GM10266 (cell line): ENCODE measurements at regions not wholly inside any gene's neighbourhood (a gene's known extent, or its start where the extent isn't known, plus 50 kb on each side); places are given as distances from the start of the nearest gene placed in this dataset.
"Not testable (repeated sequence)": the region's sequence is repeated elsewhere in the genome, so short reads cannot be mapped to it uniquely, and the experiment has no call there.

Source experiments
- DNase-seq: peaks from one replicate; pipeline ENCODE4 v3.0.0; 2012; ENCODE audit errors: extremely low spot score
- TF ChIP-seq, protein P1 (sequence below): IDR thresholded peaks from 2 replicates; pipeline ENCODE4 v1.5.1; 2012; ENCODE audit warnings: mild to moderate bottlenecking, low read depth; ENCODE audit not compliant: control insufficient read depth, insufficient read depth; ENCODE audit errors: missing control alignments

DNA sequence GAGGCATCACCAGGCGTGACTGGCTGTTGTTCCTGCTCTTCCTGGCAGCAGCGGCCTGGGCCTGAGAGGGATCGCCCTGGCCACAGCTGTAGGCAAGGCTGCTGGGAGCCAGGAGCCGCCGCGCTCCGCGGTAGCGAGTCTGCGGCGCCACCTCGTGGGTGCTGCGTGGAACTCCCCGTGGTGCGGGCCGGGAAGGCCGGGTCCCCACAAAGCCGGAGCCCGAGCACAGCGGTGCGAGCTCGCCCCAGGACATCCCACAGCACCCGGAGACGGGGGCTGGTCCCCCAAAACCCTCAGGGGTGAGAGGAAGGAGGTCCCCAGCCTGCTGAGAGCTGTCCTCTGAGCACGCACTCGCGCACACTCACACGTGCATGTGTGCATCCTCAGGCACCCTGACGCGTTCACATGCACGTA is 320.0 kb upstream of the PLGLB1 start:
- TF ChIP-seq, protein P1, sequence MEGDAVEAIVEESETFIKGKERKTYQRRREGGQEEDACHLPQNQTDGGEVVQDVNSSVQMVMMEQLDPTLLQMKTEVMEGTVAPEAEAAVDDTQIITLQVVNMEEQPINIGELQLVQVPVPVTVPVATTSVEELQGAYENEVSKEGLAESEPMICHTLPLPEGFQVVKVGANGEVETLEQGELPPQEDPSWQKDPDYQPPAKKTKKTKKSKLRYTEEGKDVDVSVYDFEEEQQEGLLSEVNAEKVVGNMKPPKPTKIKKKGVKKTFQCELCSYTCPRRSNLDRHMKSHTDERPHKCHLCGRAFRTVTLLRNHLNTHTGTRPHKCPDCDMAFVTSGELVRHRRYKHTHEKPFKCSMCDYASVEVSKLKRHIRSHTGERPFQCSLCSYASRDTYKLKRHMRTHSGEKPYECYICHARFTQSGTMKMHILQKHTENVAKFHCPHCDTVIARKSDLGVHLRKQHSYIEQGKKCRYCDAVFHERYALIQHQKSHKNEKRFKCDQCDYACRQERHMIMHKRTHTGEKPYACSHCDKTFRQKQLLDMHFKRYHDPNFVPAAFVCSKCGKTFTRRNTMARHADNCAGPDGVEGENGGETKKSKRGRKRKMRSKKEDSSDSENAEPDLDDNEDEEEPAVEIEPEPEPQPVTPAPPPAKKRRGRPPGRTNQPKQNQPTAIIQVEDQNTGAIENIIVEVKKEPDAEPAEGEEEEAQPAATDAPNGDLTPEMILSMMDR = peak; percentile 31
- DNase-seq = not testable (repeated sequence)

DNA sequence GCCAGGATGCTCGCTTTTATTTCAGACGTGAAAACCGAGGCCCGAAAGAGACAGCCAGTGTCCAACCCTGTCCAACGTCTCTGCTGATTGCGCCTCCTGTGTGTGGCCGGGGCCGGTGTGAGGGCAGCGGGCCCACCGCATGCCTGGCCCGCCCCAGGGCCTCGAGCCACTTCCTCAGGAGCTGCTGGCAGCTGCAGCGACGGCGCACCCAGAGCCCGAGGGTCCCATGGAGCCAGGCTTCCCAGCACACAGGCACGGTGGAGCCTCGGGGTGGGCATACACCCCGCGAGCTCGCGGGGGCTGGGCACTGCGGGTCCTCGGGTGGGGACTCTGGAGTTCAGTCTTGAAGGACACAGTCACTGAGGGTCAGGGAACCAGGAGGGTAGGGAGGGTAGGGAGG is 320.5 kb upstream of the PLGLB1 start:
- DNase-seq = not testable (repeated sequence)

DNA sequence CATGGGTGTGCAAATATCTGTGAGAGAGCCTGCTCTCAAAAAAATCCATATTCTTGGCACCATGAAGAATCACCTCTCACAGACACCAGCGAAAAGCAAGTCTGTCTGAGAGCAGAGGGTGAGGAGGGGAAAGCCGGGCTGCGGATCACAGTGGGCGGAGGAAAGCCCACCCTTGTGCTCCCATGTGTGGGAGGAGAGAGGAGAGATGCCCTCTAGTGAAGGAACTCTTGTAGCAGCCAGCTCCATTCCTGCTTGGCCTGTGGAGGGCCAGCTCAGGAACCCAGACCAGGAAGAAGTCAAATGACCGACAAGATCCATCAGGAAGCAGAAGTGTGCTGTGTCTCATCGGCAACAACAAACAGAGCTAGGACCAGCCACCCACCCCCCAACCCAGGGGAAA is 321.7 kb upstream of the PLGLB1 start:
- DNase-seq = not testable (repeated sequence)

DNA sequence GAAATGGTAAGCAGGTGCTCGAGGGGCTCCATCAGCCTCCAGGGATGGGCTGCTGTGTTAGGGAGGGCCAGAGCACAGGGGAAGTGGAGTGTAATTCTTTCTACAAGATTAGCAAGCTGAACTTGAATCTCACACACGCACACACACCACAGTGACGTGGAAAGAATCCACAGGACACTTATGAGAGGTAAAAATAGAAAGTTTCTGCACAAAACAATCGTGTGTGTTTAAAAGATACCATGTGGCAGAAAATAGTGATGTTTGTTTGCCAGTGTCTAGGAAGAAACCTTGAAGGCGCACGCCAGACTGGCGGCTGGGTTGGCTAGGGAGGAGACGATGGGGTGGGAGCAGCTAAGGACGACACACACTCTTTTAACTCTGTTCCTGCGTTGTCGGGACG is 323.6 kb upstream of the PLGLB1 start:
- DNase-seq = not testable (repeated sequence)

DNA sequence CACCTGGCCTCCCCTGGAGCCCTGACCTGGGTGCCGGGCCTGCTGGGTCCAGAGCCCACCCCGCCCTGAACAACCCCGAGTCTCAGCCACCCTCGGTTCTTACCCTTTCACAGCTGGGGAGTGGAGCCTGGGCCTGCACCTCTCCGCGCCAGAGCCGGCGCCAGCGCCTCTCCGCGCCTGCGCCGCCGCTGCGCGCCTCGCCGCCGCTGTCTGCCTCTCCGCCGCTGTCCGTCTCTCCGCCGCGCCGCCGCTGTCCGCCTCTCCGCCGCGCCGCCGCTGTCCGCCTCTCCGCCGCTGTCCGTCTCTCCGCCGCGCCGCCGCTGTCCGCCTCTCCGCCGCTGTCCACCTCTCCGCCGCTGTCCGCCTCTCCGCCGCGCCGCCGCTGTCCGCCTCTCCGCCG is 326.9 kb upstream of the PLGLB1 start:
- DNase-seq = not testable (repeated sequence)

DNA sequence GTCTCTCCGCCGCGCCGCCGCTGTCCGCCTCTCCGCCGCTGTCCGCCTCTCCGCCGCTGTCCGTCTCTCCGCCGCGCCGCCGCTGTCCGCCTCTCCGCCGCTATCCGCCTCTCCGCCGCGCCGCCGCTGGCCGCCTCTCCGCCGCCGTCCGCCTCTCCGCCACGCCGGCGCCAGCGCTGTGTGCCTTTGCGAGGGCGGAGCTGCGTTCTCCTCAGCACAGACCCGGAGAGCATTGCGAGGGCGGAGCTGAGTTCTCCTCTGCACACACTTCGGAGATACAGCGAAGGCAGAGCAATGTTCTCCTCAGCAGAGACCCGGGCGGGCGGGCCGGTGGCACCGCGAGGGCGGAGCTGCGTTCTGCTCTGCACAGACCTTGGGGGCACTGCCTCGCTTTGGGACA is 327.4 kb upstream of the PLGLB1 start:
- DNase-seq = not testable (repeated sequence)

DNA sequence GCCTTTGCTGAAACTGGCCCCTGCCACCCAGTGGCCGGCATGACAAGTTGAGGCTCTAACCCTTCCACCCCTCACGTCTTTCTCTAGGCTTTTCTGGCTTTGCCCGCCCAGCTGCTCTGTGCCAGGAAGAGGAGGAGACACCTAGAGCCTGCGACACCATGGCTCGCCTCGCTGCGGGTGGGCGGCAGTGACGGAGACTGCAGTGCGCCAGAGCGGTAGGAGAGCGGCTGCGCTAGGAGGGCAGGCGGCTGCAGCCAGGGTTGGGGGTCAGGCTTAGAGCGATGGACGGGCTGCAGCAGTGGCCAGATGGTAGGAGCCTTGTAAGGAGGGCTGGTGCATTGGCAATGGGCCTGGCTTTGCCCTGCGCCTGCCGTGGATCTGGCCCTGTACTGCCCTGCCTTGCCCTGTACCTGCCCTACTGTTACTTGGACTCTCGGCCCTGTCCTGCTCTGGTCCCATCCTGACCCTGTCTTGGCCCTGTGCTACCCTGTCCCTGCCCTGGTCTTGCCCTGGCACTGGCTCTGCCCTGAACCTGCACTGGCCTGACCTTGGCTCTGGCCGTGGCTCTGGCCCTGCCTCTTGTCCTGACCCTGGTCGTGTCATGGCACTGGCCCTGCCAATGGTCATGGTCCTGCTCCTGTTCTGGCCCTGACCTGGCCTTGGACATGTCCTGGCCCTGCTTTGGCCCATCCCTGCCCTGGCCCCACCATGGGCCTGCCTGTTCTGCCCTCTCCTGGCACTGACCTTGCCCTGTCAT is 330.7 kb upstream of the PLGLB1 start:
- not testable (repeated sequence) for DNase-seq

DNA sequence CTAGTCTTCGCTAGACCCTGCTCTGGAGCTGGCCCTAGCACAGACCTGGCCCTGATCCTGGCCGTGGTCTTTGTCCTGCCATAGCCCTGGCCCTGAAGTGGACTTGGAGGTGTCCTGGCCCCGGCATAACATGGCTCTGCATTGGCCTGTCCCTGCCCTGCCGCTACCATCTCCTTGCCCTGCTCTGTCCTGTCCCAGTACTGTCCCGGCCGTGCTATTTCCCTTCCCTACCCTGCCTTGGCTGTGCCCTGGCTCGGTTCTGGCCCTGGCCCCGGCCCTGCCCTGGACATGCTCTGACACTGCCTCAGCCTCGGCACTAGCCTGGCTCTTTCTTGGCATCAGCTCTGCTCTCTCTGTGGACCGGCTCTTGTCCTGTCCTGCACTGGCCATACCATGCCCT is 331.8 kb upstream of the PLGLB1 start:
- not testable (repeated sequence) for DNase-seq

DNA sequence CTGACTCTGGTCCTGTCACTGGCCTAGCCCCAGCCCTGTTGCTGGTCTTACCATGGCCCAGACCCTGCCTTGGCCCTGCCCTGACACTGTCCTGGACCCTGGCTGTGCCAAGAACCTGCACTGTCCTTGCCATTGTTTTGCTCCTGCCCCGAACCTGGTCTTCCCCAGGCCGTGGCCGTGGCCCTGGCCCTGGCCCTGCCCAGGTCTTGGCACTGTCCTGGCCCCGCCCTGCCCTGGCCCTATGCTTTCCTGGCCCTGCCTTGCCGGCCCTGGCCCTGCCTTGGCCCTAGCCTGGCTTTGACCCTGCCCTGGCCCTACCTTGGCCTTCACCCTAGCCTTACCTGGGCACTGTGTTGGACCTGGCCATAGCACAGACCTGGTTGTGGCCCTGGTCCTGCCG is 332.5 kb upstream of the PLGLB1 start:
- not testable (repeated sequence) for DNase-seq

DNA sequence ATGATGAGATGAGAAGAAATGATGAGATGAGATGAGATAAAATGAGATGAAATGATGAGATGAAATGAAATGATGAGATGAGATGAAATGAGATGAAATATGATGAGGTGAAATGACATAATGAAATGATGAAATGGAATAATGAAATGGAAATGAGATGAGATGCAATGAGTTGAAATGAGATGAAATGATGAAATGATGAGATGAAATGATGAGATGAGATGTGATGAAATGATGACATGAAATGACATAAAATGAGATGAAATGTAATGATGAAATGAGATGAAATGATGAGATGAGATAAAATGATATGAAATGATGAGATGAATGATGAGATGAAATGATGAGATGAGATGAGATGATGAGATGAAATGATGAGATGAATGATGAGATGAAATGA is 338.6 kb upstream of the PLGLB1 start:
- not testable (repeated sequence) for DNase-seq

DNA sequence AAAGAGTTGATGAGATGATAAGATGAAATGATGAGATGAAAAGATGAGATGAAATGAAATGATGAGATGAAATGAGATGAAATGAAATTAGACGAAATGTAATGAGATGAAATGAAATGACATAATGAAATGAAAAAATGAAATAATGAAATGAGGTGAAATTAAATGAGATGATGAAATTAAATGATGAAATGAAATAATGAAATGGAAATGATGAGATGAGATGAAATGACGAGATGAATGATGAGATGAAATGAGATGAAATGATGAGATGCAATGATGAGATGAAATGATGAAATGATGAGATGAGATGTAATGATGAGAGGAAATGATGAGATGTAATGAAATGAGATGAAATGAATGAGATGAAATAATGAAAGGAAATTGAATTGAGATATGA is 339.3 kb upstream of the PLGLB1 start:
- not testable (repeated sequence) for DNase-seq

DNA sequence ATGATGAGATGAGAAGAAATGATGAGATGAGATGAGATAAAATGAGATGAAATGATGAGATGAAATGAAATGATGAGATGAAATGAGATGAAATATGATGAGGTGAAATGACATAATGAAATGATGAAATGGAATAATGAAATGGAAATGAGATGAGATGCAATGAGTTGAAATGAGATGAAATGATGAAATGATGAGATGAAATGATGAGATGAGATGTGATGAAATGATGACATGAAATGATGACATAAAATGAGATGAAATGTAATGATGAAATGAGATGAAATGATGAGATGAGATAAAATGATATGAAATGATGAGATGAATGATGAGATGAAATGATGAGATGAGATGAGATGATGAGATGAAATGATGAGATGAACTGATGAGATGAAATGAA is 340.2 kb upstream of the PLGLB1 start:
- not testable (repeated sequence) for DNase-seq

DNA sequence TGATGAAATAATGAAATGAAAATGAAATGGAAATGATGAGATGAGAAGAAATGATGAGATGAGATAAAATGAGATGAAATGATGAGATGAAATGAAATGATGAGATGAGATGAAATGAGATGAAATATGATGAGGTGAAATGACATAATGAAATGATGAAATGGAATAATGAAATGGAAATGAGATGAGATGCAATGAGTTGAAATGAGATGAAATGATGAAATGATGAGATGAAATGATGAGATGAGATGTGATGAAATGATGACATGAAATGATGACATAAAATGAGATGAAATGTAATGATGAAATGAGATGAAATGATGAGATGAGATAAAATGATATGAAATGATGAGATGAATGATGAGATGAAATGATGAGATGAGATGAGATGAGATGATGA is 342.7 kb upstream of the PLGLB1 start:
- not testable (repeated sequence) for DNase-seq

DNA sequence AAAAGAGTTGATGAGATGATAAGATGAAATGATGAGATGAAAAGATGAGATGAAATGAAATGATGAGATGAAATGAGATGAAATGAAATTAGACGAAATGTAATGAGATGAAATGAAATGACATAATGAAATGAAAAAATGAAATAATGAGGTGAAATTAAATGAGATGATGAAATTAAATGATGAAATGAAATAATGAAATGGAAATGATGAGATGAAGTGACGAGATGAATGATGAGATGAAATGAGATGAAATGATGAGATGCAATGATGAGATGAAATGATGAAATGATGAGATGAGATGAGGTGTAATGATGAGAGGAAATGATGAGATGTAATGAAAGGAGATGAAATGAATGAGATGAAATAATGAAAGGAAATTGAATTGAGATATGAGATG is 343.4 kb upstream of the PLGLB1 start:
- DNase-seq = not testable (repeated sequence)

DNA sequence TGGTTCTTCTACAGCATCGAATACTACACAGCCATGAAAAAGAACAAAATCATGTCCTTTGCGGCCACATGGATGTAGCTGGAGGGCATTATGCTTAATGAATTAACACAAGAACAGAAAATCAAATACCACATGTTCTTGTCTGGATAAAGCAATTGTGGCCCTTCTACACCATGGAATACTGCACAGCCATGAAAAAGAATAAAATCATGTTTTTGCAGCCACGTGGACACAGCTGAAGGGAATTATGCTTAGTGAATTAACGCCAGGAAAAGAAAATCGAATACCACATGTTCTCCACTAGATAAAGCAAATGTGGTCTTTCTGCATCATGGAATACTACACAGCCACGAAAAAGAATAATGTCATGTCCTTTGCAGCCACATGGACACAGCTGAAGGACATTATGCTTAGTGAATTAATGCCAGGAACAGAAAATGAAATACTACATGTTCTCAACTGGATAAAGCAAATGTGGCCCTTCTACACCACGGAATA is 361.8 kb upstream of the PLGLB2 start:
- DNase-seq = not testable (repeated sequence)

DNA sequence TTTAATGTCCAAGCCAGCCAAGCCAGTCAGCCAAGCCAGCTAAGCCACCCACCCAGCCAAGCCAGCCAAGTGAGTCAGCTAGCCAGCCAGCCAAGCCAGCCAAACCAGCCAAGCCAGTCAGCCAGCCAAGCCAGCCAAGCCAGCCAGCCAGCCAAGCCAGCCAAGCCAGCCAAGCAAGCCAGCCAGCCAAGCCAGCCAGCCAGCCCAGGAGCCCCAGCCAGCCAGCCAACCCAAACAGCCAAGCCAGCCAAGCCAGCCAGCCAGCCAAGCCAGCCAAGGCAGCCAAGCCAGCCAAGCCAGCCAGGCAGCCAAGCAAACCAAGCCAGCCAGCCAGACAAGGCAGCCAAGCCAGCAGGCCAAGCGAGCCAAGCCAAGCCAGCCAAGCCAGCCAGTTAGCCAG is 352.1 kb upstream of the PLGLB2 start:
- DNase-seq = not testable (repeated sequence)

DNA sequence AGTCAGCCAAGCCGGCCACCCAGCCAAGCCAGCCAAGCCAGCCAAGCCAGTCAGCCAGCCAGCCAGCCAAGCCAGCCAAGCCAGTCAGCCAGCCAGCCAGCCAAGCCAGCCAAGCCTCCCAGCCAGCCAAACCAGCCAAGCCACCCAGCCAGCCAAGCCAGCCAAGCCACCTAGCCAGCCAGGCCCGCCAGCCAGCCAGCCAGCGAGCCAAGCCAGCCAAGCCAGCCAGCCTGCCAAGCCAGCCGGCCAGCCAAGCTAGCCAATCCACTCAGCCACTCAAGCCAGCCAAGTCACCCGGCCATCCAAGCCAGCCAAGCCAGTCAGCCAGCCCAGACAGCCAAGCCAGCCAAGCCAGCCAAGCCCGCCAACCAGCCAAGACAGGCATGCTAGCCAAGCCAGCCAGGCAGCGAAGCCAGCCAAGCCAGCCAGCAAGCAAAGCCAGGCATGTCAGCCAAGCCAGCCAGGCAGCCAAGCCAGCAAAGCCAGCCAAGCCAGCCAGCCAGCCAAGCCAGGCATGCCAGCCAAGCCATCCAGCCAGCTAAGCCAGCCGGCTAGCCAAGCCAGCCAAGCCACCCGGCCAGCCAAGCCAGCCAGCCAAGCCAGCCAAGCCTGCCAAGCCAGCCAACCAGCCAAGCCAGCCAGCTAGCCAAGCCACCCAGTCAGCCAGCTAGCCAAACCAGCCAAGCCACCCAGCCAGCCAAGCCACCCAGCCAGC is 351.2 kb upstream of the PLGLB2 start:
- not testable (repeated sequence) for DNase-seq

DNA sequence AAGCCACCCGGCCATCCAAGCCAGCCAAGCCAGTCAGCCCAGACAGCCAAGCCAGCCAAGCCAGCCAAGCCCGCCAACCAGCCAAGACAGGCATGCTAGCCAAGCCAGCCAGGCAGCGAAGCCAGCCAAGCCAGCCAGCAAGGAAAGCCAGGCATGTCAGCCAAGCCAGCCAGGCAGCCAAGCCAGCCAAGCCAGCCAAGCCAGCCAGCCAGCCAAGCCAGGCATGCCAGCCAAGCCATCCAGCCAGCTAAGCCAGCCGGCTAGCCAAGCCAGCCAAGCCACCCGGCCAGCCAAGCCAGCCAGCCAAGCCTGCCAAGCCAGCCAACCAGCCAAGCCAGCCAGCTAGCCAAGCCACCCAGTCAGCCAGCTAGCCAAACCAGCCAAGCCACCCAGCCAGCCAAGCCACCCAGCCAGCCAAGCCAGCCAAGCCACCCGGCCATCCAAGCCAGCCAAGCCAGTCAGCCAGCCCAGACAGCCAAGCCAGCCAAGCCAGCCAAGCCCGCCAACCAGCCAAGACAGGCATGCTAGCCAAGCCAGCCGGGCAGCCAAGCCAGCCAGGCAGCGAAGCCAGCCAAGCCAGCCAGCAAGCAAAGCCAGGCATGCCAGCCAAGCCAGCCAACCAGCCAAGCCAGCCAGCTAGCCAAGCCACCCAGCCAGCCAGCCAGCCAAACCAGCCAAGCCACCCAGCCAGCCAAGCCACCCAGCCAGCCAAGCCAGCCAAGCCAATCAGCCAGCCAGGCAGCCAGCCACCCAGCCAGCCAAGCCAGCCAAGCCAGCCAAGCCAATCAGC is 350.4 kb upstream of the PLGLB2 start:
- not testable (repeated sequence) for DNase-seq

DNA sequence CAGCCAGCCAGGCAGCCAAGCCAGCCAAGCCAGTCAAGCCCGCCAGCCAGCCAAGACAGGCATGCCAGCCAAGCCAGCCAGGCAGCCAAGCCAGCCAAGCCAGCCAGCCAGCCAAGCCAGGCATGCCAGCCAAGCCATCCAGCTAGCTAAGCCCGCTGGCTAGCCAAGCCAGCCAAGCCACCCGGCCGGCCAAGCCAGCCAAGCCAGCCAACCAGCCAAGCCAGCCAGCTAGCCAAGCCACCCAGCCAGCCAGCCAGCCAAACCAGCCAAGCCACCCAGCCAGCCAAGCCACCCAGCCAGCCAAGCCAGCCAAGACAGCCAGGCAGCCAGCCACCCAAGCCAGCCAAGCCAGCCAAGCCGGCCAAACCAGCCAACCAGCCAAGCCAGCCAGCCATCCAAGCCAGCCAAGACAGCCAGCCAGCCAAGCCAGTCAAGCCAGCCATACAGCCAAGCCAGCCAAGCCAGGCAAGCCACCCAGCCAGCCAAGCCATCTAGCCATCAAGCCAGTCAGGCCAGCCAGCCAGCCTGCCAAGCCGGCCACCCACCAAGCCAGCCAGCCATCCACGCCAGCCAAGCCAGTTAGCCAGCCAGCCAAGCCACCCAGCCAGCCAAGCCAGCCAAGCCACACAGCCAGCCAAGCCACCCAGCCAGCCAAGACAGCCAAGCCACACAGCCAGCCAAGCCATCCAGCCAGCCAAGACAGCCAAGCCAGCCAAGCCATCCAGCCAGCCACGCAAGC is 349.2 kb upstream of the PLGLB2 start:
- DNase-seq = not testable (repeated sequence)
